Keratinocyte (primary cell): ENCODE measurements at regions not wholly inside any gene's neighbourhood (a gene's known extent, or its start where the extent isn't known, plus 50 kb on each side); places are given as distances from the start of the nearest gene placed in this dataset.

ENCODE experiments used
- DNase-seq: peaks from one replicate; pipeline ENCODE4 v3.0.0-alpha.2; 2011; ENCODE audit warnings: low read depth, missing footprints, low spot score
- FAIRE-seq: peaks from 2 replicates; lab custom pipeline; 2011; peaks lifted over from hg19 to GRCh38; lab: Jason Lieb, UNC
- H2AFZ ChIP-seq: 2 replicates; pipeline ENCODE4 v1.6.0; 2012; ENCODE audit warnings: low read length, control low read depth, inconsistent platforms; ENCODE audit not compliant: control insufficient read depth
- H3K27ac ChIP-seq: 2 replicates; pipeline ENCODE4 v1.5.1; 2011; ENCODE audit warnings: low read length; ENCODE audit not compliant: control insufficient read depth, insufficient read depth
- H3K27me3 ChIP-seq: 3 replicates; pipeline ENCODE4 v1.6.0; 2011; ENCODE audit warnings: low read length; ENCODE audit not compliant: control insufficient read depth, insufficient read depth; ENCODE audit errors: extremely low read depth
- H3K36me3 ChIP-seq, 2 experiments: 2 replicates in 1 of 2; 3 replicates in 1 of 2; pipeline ENCODE4 v1.5.1; 2011; ENCODE audit warnings: low read length in 2 of 2, mild to moderate bottlenecking in 1 of 2; ENCODE audit not compliant: control insufficient read depth in 2 of 2, insufficient read depth in 2 of 2; ENCODE audit errors: extremely low read depth in 1 of 2
- H3K4me1 ChIP-seq: 3 replicates; pipeline ENCODE4 v1.5.1; 2011; ENCODE audit warnings: low read length; ENCODE audit not compliant: control insufficient read depth, insufficient read depth; ENCODE audit errors: extremely low read depth
- H3K4me2 ChIP-seq: 3 replicates; pipeline ENCODE4 v1.6.0; 2011; ENCODE audit warnings: low read depth, low read length; ENCODE audit not compliant: control insufficient read depth, insufficient read depth; ENCODE audit errors: extremely low read depth
- H3K4me3 ChIP-seq, 3 experiments: fragments of 200-600 bp in 1 of 3; sonication (generic) in 1 of 3; 2 replicates in 2 of 3; 3 replicates in 1 of 3; pipeline ENCODE4 v1.5.1; 2011 to 2016; ENCODE audit warnings: low read length in 3 of 3, mild to moderate bottlenecking in 3 of 3, control low read depth in 2 of 3, inconsistent platforms in 1 of 3, low read depth in 1 of 3, mixed read lengths in 1 of 3, mixed run types in 1 of 3, moderate library complexity in 1 of 3; ENCODE audit not compliant: control insufficient read depth in 2 of 3, insufficient read depth in 2 of 3; ENCODE audit errors: extremely low read depth in 1 of 3
- H3K79me2 ChIP-seq: 2 replicates; pipeline ENCODE4 v1.6.0; 2012; ENCODE audit warnings: low read length; ENCODE audit not compliant: control insufficient read depth, insufficient read depth
- H3K9ac ChIP-seq: 3 replicates; pipeline ENCODE4 v1.6.0; 2011; ENCODE audit warnings: low read length; ENCODE audit not compliant: control insufficient read depth, insufficient read depth; ENCODE audit errors: extremely low read depth
- H3K9me1 ChIP-seq: 3 replicates; pipeline ENCODE4 v1.6.0; 2011; ENCODE audit warnings: low read length; ENCODE audit not compliant: control insufficient read depth, insufficient read depth; ENCODE audit errors: extremely low read depth
- H3K9me3 ChIP-seq: 2 replicates; pipeline ENCODE4 v1.5.1; 2012; ENCODE audit warnings: low read depth, low read length; ENCODE audit not compliant: control insufficient read depth
- H4K20me1 ChIP-seq: 3 replicates; pipeline ENCODE4 v1.6.0; 2011; ENCODE audit warnings: low read length; ENCODE audit not compliant: control insufficient read depth, insufficient read depth; ENCODE audit errors: extremely low read depth
- EZH2 ChIP-seq: IDR thresholded peaks from one replicate; pipeline ENCODE4 v1.6.1; 2012; ENCODE audit warnings: inconsistent platforms, mild to moderate bottlenecking, low read length, moderate library complexity
- dilution Hi-C: fragments of 300-500 bp; cut with MboI; formaldehyde crosslinking; loops from one replicate; pipeline ENCODE4 v1.7.0; 2020; ENCODE audit warnings: low sequenced_read_pairs; ENCODE audit not compliant: extremely low pct_ligation_motif_present
- TF ChIP-seq, protein P1 (sequence below), 3 experiments: IDR thresholded peaks in 1 of 3; conservative IDR thresholded peaks in 1 of 3; optimal IDR thresholded peaks in 1 of 3; 2 replicates in 2 of 3; 3 replicates in 1 of 3; pipeline versions ENCODE3 to v1.5.1; 2011; ENCODE audit warnings: low read length in 3 of 3, mild to moderate bottlenecking in 3 of 3, moderate library complexity in 2 of 3, control low read depth in 1 of 3, inconsistent platforms in 1 of 3; ENCODE audit not compliant: insufficient read depth in 2 of 3; ENCODE audit errors: extremely low read depth in 1 of 3

DNA sequence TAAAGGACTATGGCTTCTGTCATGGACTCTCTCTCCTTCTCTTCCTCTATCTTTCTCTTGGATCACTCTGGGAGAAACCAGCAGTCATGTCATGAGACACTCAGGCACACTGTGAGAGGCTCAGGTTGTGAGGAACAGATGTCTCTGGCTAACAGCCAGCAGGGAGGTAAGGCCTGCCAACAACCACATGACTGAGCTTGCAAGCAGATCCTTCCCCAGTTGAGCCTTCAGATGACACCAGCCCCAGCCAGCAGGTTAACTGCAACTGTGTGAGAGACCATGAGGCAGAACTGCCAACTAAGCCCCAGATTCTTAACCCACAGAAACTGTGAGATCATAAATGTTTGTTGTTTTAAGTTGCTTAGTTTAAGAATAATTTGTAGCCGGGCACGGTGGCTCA lies 90.6 kb downstream of the VCPKMT start:
- H3K9ac ChIP-seq, result no peak overlapping the region
- H3K36me3 ChIP-seq, result no peaks in the 10 kb centered on the region
- TF ChIP-seq, protein P1, sequence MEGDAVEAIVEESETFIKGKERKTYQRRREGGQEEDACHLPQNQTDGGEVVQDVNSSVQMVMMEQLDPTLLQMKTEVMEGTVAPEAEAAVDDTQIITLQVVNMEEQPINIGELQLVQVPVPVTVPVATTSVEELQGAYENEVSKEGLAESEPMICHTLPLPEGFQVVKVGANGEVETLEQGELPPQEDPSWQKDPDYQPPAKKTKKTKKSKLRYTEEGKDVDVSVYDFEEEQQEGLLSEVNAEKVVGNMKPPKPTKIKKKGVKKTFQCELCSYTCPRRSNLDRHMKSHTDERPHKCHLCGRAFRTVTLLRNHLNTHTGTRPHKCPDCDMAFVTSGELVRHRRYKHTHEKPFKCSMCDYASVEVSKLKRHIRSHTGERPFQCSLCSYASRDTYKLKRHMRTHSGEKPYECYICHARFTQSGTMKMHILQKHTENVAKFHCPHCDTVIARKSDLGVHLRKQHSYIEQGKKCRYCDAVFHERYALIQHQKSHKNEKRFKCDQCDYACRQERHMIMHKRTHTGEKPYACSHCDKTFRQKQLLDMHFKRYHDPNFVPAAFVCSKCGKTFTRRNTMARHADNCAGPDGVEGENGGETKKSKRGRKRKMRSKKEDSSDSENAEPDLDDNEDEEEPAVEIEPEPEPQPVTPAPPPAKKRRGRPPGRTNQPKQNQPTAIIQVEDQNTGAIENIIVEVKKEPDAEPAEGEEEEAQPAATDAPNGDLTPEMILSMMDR (optimal IDR thresholded peaks at IDR 0.05 in 1 of 3, IDR thresholded peaks at IDR 0.05 in 1 of 3, conservative IDR thresholded peaks at IDR 0.05 in 1 of 3; ENCODE audit: extremely low read depth in 1 of 3, insufficient read depth in 2 of 3, low read length in 3 of 3), result no peak
- no peak for TF ChIP-seq EZH2
- no peak overlapping the region for H3K4me2 ChIP-seq
- H3K27me3 ChIP-seq, result no peaks in the 10 kb centered on the region
- H2AFZ ChIP-seq, result no peak overlapping the region
- no peak for FAIRE-seq
- H4K20me1 ChIP-seq, result no peaks in the 10 kb centered on the region
- no peak for DNase-seq
- H3K4me1 ChIP-seq, result peaks cover 14% of the 10 kb centered on the region
- no peaks in the 10 kb centered on the region for H3K79me2 ChIP-seq
- H3K4me3 ChIP-seq, result no peak overlapping the region
- H3K27ac ChIP-seq, result no peak overlapping the region
- dilution Hi-C loops, result no loop called here
- H3K9me3 ChIP-seq, result peaks cover 7% of the 10 kb centered on the region
- no peaks in the 10 kb centered on the region for H3K9me1 ChIP-seq

DNA sequence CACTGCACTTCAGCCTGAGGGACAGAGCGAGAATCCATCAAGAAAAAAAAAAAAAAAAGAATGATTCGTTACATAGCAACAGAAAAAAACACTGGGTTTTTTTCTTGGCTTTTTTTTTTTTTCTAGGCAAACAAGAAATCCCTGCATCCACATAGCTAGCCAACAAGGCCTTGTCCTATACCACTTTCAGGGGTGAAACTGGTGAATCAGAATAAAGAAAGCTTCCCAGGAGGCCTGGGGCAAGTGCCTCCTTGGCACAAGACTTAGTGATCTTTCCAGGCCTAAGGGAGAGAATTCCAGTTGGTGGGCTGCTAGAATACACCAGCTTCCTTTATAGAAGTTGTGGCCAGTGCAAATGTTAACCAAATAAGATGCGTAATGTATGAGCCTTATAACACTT lies 90.0 kb downstream of the VCPKMT start:
- no peak overlapping the region for H3K4me2 ChIP-seq

More for the DNA sequence above, 90.0 kb downstream of the VCPKMT start:
- no peaks in the 10 kb centered on the region for H3K27me3 ChIP-seq
- no peak overlapping the region for H3K9ac ChIP-seq
- no peak overlapping the region for H2AFZ ChIP-seq
- dilution Hi-C loops, result no loop called here
- no peaks in the 10 kb centered on the region for H3K9me1 ChIP-seq
- H4K20me1 ChIP-seq, result no peaks in the 10 kb centered on the region
- no peak for DNase-seq
- peaks cover 14% of the 10 kb centered on the region for H3K4me1 ChIP-seq
- TF ChIP-seq, protein P1 (optimal IDR thresholded peaks at IDR 0.05 in 1 of 3, IDR thresholded peaks at IDR 0.05 in 1 of 3, conservative IDR thresholded peaks at IDR 0.05 in 1 of 3; ENCODE audit: extremely low read depth in 1 of 3, insufficient read depth in 2 of 3, low read length in 3 of 3), result no peak
- no peak for TF ChIP-seq EZH2
- peaks cover 7% of the 10 kb centered on the region for H3K9me3 ChIP-seq
- no peak overlapping the region for H3K27ac ChIP-seq
- no peak for FAIRE-seq
- no peak overlapping the region for H3K4me3 ChIP-seq
- no peaks in the 10 kb centered on the region for H3K79me2 ChIP-seq
- no peaks in the 10 kb centered on the region for H3K36me3 ChIP-seq
